GM13977 (cell line): ENCODE measurements at regions not wholly inside any gene's neighbourhood (a gene's known extent, or its start where the extent isn't known, plus 50 kb on each side); places are given as distances from the start of the nearest gene placed in this dataset.

ENCODE experiments used
- DNase-seq: peaks from one replicate; pipeline ENCODE4 v3.0.0; 2012; ENCODE audit warnings: low spot score
- CTCF ChIP-seq: IDR thresholded peaks from 2 replicates; pipeline ENCODE4 v1.5.1; 2012; ENCODE audit warnings: mild to moderate bottlenecking, control low read depth; ENCODE audit not compliant: insufficient read depth; ENCODE audit errors: extremely low read depth, missing control alignments
- in situ Hi-C: fragments of 300-500 bp; cut with MboI; formaldehyde crosslinking; loops from one replicate; pipeline ENCODE4 v1.12.0; 2022; ENCODE audit warnings: low sequenced_read_pairs, low pct_unique_long_range_greater_than_20kb, mixed read lengths, inconsistent platforms; ENCODE audit not compliant: unreplicated experiment

GRCh38 chr4:66045913-66046312 is 375.6 kb upstream of the EPHA5 start:
- in situ Hi-C loops = no loop called here
- no peak for DNase-seq

GRCh38 chr4:66035701-66036100 is 365.4 kb upstream of the EPHA5 start:
- DNase-seq = no peak
- TF ChIP-seq CTCF = no peak
- in situ Hi-C loops = no loop called here

More at GRCh38 chr4:66045913-66046312, 375.6 kb upstream of the EPHA5 start:
- TF ChIP-seq CTCF = no peak

DNA sequence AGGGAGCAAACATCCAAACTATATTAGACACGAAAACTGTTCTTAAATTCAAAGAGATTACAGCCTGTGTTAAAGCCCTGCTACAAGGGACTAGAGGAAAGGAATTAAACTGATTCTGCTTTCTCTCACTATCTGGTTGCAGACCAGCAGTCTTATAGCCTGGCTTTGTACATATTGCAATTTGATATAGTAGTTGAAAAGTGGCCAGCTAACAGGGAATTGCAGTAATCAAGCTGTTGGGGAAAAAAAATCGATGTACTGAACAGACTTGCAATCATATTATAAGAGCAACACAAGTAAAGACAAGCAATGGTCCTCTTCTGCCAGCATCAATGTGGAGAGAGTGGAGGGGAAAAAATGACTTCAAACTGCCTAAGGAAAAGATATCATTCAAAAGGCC is 364.4 kb upstream of the EPHA5 start:
- no peak for DNase-seq
- TF ChIP-seq CTCF = no peak
- in situ Hi-C loops = no loop called here

- in situ Hi-C loops = no loop called here
- DNase-seq = no peak
- no peak for TF ChIP-seq CTCF
These were observed 364.0 kb upstream of the EPHA5 start for GRCh38 chr4:66034262-66034661.

DNA sequence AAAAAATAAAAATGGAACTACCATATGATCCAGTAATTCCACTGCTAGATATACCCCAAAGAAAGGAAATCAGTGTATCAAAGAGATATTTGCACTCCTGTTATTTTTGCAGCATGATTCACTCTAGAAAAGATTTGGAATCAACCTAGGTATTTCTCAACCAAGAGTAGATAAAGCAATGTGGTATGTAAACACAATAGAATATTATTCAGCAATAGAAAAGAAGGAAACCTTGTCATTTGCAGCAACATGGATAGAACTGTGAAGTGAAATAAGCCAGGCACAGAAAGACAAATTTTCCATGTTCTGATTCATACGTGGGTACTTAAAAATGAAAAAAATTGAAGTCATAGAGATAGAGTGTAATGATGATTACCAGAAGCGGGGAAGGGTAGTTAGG is 362.3 kb upstream of the EPHA5 start:
- in situ Hi-C loops = no loop called here
- TF ChIP-seq CTCF = no peak
- no peak for DNase-seq

- in situ Hi-C loops = no loop called here
- no peak for TF ChIP-seq CTCF
These were observed 358.4 kb upstream of the EPHA5 start for GRCh38 chr4:66028668-66029067.

GRCh38 chr4:66023061-66023460 is 352.8 kb upstream of the EPHA5 start:
- in situ Hi-C loops = no loop called here
- TF ChIP-seq CTCF = no peak
- no peak for DNase-seq

More at GRCh38 chr4:66028668-66029067, 358.4 kb upstream of the EPHA5 start:
- DNase-seq = no peak
